Choroid plexus epithelial cell (primary cell): ENCODE measurements at regions not wholly inside any gene's neighbourhood (a gene's known extent, or its start where the extent isn't known, plus 50 kb on each side); places are given as distances from the start of the nearest gene placed in this dataset.
A peak's percentile ranks its signal among the peaks of the same experiment; 100 is the strongest.

Experiments
- DNase-seq: peaks from one replicate; pipeline ENCODE4 v3.0.0-alpha.2; 2010; ENCODE audit warnings: low read depth
- H3K4me3 ChIP-seq: 2 replicates; pipeline ENCODE4 v1.5.1; 2011; ENCODE audit warnings: low read depth, mild to moderate bottlenecking, control low read depth, low read length, moderate library complexity
- CTCF ChIP-seq: conservative IDR thresholded peaks from 2 replicates; pipeline ENCODE4 v1.5.1; 2011; ENCODE audit warnings: low read depth, mild to moderate bottlenecking, control low read depth, inconsistent platforms, low read length, moderate library complexity

- DNase-seq: no peak
- TF ChIP-seq CTCF: no peak
- H3K4me3 ChIP-seq: no peak overlapping the region
Measured at GRCh38 chr20:11542645-11543044, 375.0 kb upstream of the BTBD3 start.

GRCh38 chr20:11544029-11544678 lies 373.5 kb upstream of the BTBD3 start:
- H3K4me3 ChIP-seq: peak overlapping the region; percentile 9
- DNase-seq: peak; percentile 85
- peak; percentile 60 for TF ChIP-seq CTCF

GRCh38 chr20:11546939-11547338 lies 370.8 kb upstream of the BTBD3 start:
- no peak overlapping the region for H3K4me3 ChIP-seq
- no peak for DNase-seq
- no peak for TF ChIP-seq CTCF

GRCh38 chr20:11549172-11550103 lies 368.3 kb upstream of the BTBD3 start:
- no peak overlapping the region for H3K4me3 ChIP-seq
- DNase-seq: no peak
- TF ChIP-seq CTCF: no peak

GRCh38 chr20:11550657-11551338 lies 366.9 kb upstream of the BTBD3 start:
- no peak for DNase-seq
- no peak for TF ChIP-seq CTCF
- H3K4me3 ChIP-seq: no peak overlapping the region

GRCh38 chr20:11551479-11551878 lies 366.2 kb upstream of the BTBD3 start:
- no peak for TF ChIP-seq CTCF
- no peak overlapping the region for H3K4me3 ChIP-seq
- no peak for DNase-seq
